ENCODE measurements at regions not wholly inside any gene's neighbourhood (a gene's known extent, or its start where the extent isn't known, plus 50 kb on each side); places are given as distances from the start of the nearest gene placed in this dataset.

DNA sequence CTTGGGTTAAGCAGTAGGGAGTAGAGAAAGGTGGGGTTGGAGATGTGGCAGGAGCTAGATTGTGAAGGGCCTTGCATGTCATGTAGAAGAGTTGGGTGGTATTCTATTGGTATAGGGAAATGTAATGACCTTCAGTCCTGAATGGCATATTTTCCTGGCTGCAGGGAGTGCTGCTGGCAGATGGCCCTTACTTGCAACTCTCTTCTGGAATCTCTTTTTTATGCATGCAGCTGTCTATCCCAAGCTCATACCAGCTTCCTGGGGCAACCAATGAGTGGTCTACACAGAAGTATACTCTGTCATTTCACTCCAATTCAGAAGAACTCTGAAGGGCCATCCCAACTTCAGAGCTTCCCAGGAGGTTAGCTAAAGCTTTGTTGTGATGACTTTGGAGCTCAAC is 144.7 kb upstream of the ANKRD28 start:
- Histone ChIP-seq H3K27ac (no peak overlapping the region), H2AFZ (ENCODE audit: low read depth) (no peak overlapping the region), H3K27me3 (ENCODE audit: insufficient read depth, low read depth) (no peaks in the 10 kb centered on the region), H3K4me3 (IDR thresholded peaks at IDR 0.05; ENCODE audit: insufficient read depth, low read depth, low read length) (no peak overlapping the region), H4K20me1 (ENCODE audit: insufficient read depth) (no peaks in the 10 kb centered on the region), H3K9ac (no peak overlapping the region), H3K4me1 (ENCODE audit: low read depth, poor library complexity, severe bottlenecking) (no peaks in the 10 kb centered on the region), H3K36me3 (ENCODE audit: insufficient read depth) (no peaks in the 10 kb centered on the region), H3K4me2 (no peak overlapping the region), H3K79me2 (ENCODE audit: insufficient read depth, low read depth) (no peaks in the 10 kb centered on the region)
- TF ChIP-seq, protein P1, sequence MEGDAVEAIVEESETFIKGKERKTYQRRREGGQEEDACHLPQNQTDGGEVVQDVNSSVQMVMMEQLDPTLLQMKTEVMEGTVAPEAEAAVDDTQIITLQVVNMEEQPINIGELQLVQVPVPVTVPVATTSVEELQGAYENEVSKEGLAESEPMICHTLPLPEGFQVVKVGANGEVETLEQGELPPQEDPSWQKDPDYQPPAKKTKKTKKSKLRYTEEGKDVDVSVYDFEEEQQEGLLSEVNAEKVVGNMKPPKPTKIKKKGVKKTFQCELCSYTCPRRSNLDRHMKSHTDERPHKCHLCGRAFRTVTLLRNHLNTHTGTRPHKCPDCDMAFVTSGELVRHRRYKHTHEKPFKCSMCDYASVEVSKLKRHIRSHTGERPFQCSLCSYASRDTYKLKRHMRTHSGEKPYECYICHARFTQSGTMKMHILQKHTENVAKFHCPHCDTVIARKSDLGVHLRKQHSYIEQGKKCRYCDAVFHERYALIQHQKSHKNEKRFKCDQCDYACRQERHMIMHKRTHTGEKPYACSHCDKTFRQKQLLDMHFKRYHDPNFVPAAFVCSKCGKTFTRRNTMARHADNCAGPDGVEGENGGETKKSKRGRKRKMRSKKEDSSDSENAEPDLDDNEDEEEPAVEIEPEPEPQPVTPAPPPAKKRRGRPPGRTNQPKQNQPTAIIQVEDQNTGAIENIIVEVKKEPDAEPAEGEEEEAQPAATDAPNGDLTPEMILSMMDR (conservative IDR thresholded peaks at IDR 0.05; ENCODE audit: low read depth, low read length) = no peak

DNA sequence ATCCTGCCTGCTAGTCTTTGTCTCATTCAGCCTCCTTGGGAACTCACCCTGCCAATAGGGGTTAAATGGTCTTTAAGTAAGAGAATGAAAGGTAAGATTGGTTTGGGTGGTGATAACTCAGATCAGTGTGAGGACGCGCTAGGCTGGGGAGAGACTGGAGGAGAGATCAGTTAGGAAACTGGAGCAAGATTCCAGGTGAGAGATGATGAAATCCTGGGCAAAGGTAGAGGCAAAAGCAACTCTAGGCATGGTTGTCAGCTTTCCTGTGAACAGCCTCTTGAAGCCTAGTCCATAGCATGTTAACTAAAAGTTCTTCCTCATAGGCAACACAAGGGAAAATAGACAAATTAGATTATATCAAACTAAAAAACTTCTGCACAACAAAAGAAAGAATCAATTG is 145.2 kb upstream of the ANKRD28 start:
- Histone ChIP-seq H3K4me2 (no peak overlapping the region), H3K4me1 (ENCODE audit: low read depth, poor library complexity, severe bottlenecking) (no peaks in the 10 kb centered on the region), H2AFZ (ENCODE audit: low read depth) (no peak overlapping the region), H3K27me3 (ENCODE audit: insufficient read depth, low read depth) (no peaks in the 10 kb centered on the region), H3K9ac (no peak overlapping the region), H3K79me2 (ENCODE audit: insufficient read depth, low read depth) (no peaks in the 10 kb centered on the region), H3K27ac (no peak overlapping the region), H4K20me1 (ENCODE audit: insufficient read depth) (no peaks in the 10 kb centered on the region), H3K36me3 (ENCODE audit: insufficient read depth) (no peaks in the 10 kb centered on the region), H3K4me3 (IDR thresholded peaks at IDR 0.05; ENCODE audit: insufficient read depth, low read depth, low read length) (no peak overlapping the region)
- TF ChIP-seq, protein P1 (conservative IDR thresholded peaks at IDR 0.05; ENCODE audit: low read depth, low read length) = no peak

DNA sequence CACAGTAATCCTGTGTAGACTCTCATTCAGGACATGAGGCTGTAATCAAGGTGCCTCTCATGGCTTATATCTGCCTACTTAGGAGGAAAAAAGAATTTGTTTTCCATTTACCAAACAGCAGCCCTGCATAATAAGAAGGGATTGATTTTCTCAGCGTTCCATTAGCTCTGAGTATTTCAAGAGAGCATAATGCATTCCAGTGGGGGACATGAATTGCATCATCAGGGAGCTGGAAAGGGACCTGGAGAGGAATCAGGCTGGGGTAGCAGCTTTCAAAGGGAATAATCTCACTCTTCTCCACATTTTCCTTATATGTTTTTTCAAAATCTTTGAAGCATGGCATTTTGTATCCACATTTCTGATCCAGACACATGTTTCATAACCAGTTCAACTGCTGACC is 150.6 kb upstream of the ANKRD28 start:
- Histone ChIP-seq H3K36me3 (ENCODE audit: insufficient read depth) (no peaks in the 10 kb centered on the region), H3K79me2 (ENCODE audit: insufficient read depth, low read depth) (no peaks in the 10 kb centered on the region), H3K27ac (no peak overlapping the region), H3K27me3 (ENCODE audit: insufficient read depth, low read depth) (no peaks in the 10 kb centered on the region), H3K4me3 (IDR thresholded peaks at IDR 0.05; ENCODE audit: insufficient read depth, low read depth, low read length) (no peak overlapping the region), H4K20me1 (ENCODE audit: insufficient read depth) (no peaks in the 10 kb centered on the region), H3K4me1 (ENCODE audit: low read depth, poor library complexity, severe bottlenecking) (no peaks in the 10 kb centered on the region), H2AFZ (ENCODE audit: low read depth) (no peak overlapping the region), H3K9ac (no peak overlapping the region), H3K4me2 (no peak overlapping the region)
- TF ChIP-seq, protein P1 (conservative IDR thresholded peaks at IDR 0.05; ENCODE audit: low read depth, low read length) = no peak

DNA sequence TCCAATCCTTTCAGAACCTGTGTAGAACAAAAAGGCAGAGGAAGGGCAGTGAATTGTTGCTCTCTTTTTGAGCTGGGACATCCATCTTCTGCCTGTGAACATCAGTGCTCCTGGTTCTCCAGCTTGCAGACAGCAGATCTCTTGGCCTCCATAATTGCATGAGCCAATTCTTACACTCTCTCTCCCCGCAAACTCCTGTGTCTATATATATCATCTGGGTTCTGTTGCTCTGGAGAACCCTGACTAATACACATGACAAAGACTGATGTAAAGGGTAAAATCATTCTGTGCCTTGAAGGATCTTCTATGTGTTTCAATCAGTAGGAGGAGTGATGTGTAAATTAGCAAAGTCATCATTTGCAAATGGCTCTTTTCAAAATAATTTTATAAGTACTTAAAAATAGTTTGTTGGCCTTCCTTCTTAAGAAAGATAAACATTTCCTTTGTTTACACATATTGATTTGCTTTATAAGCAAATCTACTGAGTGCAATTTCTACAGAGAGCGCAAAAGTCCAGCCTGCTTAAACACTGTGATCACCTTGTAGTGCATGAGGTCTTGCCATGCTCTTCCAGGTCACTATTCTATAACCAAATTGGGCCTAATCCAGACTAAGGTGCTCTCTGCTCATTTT is 154.9 kb upstream of the ANKRD28 start:
- Histone ChIP-seq H3K4me3 (IDR thresholded peaks at IDR 0.05; ENCODE audit: insufficient read depth, low read depth, low read length) (no peak overlapping the region), H3K9ac (no peak overlapping the region), H2AFZ (ENCODE audit: low read depth) (no peak overlapping the region), H3K4me1 (ENCODE audit: low read depth, poor library complexity, severe bottlenecking) (no peaks in the 10 kb centered on the region), H3K27ac (no peak overlapping the region), H3K4me2 (no peak overlapping the region), H3K36me3 (ENCODE audit: insufficient read depth) (no peaks in the 10 kb centered on the region), H3K79me2 (ENCODE audit: insufficient read depth, low read depth) (no peaks in the 10 kb centered on the region), H3K27me3 (ENCODE audit: insufficient read depth, low read depth) (no peaks in the 10 kb centered on the region), H4K20me1 (ENCODE audit: insufficient read depth) (no peaks in the 10 kb centered on the region)
- TF ChIP-seq, protein P1 (conservative IDR thresholded peaks at IDR 0.05; ENCODE audit: low read depth, low read length) = no peak
